ENCODE measurements at regions not wholly inside any gene's neighbourhood (a gene's known extent, or its start where the extent isn't known, plus 50 kb on each side); places are given as distances from the start of the nearest gene placed in this dataset.

- TF ChIP-seq CTCF (IDR thresholded peaks at IDR 0.05 in 8 of 11, conservative IDR thresholded peaks at IDR 0.05 in 3 of 11) (no peak), POLR2A (IDR thresholded peaks at IDR 0.05) (no peak)
These were observed 204.3 kb downstream of the PIK3R1 start for GRCh38 chr5:68419637-68420452.
